GM12878 (cell line): ENCODE measurements at regions not wholly inside any gene's neighbourhood (a gene's known extent, or its start where the extent isn't known, plus 50 kb on each side); places are given as distances from the start of the nearest gene placed in this dataset.

Experiments used
- ATAC-seq: fragments of 200-7000 bp; cut with Tn5 transposase; 3 replicates; pipeline ENCODE4 v1.9.1; 2020; ENCODE audit warnings: mild to moderate bottlenecking, moderate library complexity
- BruUV-seq: library from RNA; stranded (reverse); fragments of 400-500 nt; replicated peaks from 2 replicates; lab custom pipeline; 2021; lab: Mats Ljungman, UMichigan
- CTCF ChIA-PET: fragments of 300-600 bp; sonication (Branson Sonifier 250); formaldehyde crosslinking; extraction: SDS; loops from one replicate; lab custom pipeline; 2021; ENCODE audit warnings: inconsistent platforms; lab: Yijun Ruan, JAX
- POLR2A ChIA-PET: fragments of 350-600 bp; formaldehyde crosslinking; extraction: SDS; loops from one replicate; lab custom pipeline; 2021; ENCODE audit warnings: inconsistent platforms; lab: Charles Lee
- RAD21 ChIA-PET: fragments of 300-600 bp; sonication (Branson Sonifier 250); formaldehyde crosslinking; loops from one replicate; lab custom pipeline; 2023; ENCODE audit warnings: antibody characterized with exemption; ENCODE audit not compliant: unreplicated experiment; lab: Charles Lee
- SMC1A ChIA-PET: fragments of 300-600 bp; sonication (Branson Sonifier 250); formaldehyde crosslinking; loops from one replicate; lab custom pipeline; 2023; ENCODE audit not compliant: unreplicated experiment, uncharacterized antibody; lab: Charles Lee
- DNase-seq: peaks from one replicate; pipeline ENCODE4 v3.0.0-alpha.2; 2011; ENCODE audit warnings: low read depth, low spot score
- FAIRE-seq: peaks from 3 replicates; lab custom pipeline; 2011; peaks lifted over from hg19 to GRCh38; lab: Jason Lieb, UNC
- H2AFZ ChIP-seq: 2 replicates; pipeline ENCODE4 v1.6.0; 2011; ENCODE audit warnings: low read depth, low read length, control low read depth; ENCODE audit not compliant: control insufficient read depth
- H3K27ac ChIP-seq: 2 replicates; pipeline ENCODE4 v1.5.1; 2011; ENCODE audit warnings: control low read depth; ENCODE audit not compliant: control insufficient read depth, insufficient read depth
- H3K27me3 ChIP-seq, 2 experiments: replicated peaks in 1 of 2; 2 replicates each; pipeline versions ENCODE4 v1.6.0 to v1.6.1; 2011; ENCODE audit warnings: low read length in 1 of 2; ENCODE audit not compliant: control insufficient read depth in 2 of 2, insufficient read depth in 2 of 2
- H3K36me3 ChIP-seq, 2 experiments: 2 replicates each; pipeline ENCODE4 v1.5.1; 2011; ENCODE audit warnings: low read length in 1 of 2; ENCODE audit not compliant: control insufficient read depth in 2 of 2, insufficient read depth in 2 of 2
- H3K4me1 ChIP-seq: 2 replicates; pipeline ENCODE4 v1.6.1; 2011; ENCODE audit warnings: mild to moderate bottlenecking, low read length, moderate library complexity, mixed read lengths; ENCODE audit not compliant: control insufficient read depth, insufficient read depth
- H3K4me2 ChIP-seq: 2 replicates; pipeline ENCODE4 v1.6.0; 2011; ENCODE audit warnings: control low read depth; ENCODE audit not compliant: control insufficient read depth, insufficient read depth
- H3K4me3 ChIP-seq: fragments of 200-600 bp; sonication (generic); 2 replicates; pipeline ENCODE4 v1.5.1; 2016
- H3K79me2 ChIP-seq: 2 replicates; pipeline ENCODE4 v1.6.0; 2011; ENCODE audit warnings: low read length; ENCODE audit not compliant: control insufficient read depth, insufficient read depth
- H3K9ac ChIP-seq: 2 replicates; pipeline ENCODE4 v1.8.0; 2011; ENCODE audit warnings: low read length, control low read depth, mixed read lengths; ENCODE audit not compliant: control insufficient read depth, insufficient read depth
- H3K9me3 ChIP-seq: replicated peaks from 3 replicates; pipeline ENCODE4 v1.5.1; 2011; ENCODE audit warnings: mild to moderate bottlenecking, low read length; ENCODE audit not compliant: control insufficient read depth, insufficient read depth
- H4K20me1 ChIP-seq: 2 replicates; pipeline ENCODE4 v1.6.0; 2011; ENCODE audit not compliant: control insufficient read depth, insufficient read depth
- HDAC2 ChIP-seq: fragments of 200-600 bp; sonication (generic); IDR thresholded peaks from 2 replicates; pipeline ENCODE4 v1.6.1; 2017
- MTA3 ChIP-seq: IDR thresholded peaks from 2 replicates; pipeline ENCODE4 v1.6.1; 2012; ENCODE audit warnings: low read length, inconsistent platforms, borderline replicate concordance
- PAX5 ChIP-seq: IDR thresholded peaks from 2 replicates; pipeline ENCODE4 v1.6.1; 2011; ENCODE audit warnings: low read depth, low read length, borderline replicate concordance
- POLR2A ChIP-seq: IDR thresholded peaks from 2 replicates; pipeline ENCODE4 v1.6.1; 2011; ENCODE audit warnings: low read depth, mild to moderate bottlenecking, low read length
- POU2F2 ChIP-seq: IDR thresholded peaks from 3 replicates; pipeline ENCODE4 v1.6.1; 2011; ENCODE audit warnings: low read depth, mild to moderate bottlenecking, low read length, borderline replicate concordance
- RAD51 ChIP-seq: fragments of 450-650 bp; IDR thresholded peaks from 2 replicates; pipeline ENCODE4 v1.6.1; 2016; ENCODE audit warnings: moderate library complexity, mild to moderate bottlenecking, inconsistent platforms
- STAT3 ChIP-seq: IDR thresholded peaks from 2 replicates; pipeline ENCODE4 v1.6.1; 2011; ENCODE audit warnings: low read depth, low read length, improper control_type of control experiment
- ZNF592 ChIP-seq: fragments of 450-650 bp; IDR thresholded peaks from 2 replicates; pipeline ENCODE4 v1.6.1; 2017; ENCODE audit warnings: mild to moderate bottlenecking, moderate library complexity
- ZZZ3 ChIP-seq: IDR thresholded peaks from 2 replicates; pipeline ENCODE4 v1.6.1; 2011; ENCODE audit warnings: low read depth; ENCODE audit not compliant: control insufficient read depth, insufficient read length
- WGBS: methylation state at CpG from one replicate; pipeline ENCODE4 v1.1.6; 2016; ENCODE audit warnings: low lambda C conversion rate; ENCODE audit not compliant: insufficient replicate concordance, insufficient coverage; ENCODE audit errors: missing lambda C conversion rate; 5-methylcytosine and 5-hydroxymethylcytosine counted together
- in situ Hi-C: fragments of 300-500 bp; cut with MboI; formaldehyde crosslinking; loops from 9 replicates; pipeline ENCODE4 v1.14.3; 2018; ENCODE audit warnings: mixed read lengths
- intact Hi-C: fragments of 100-400 bp; cut with micrococcal nuclease; formaldehyde crosslinking; loops from one replicate; pipeline ENCODE4 v1.14.2; 2022; ENCODE audit not compliant: unreplicated experiment
- TF ChIP-seq, protein P1 (sequence below): fragments of 450-650 bp; IDR thresholded peaks from 2 replicates; pipeline ENCODE4 v1.6.1; 2014; ENCODE audit warnings: mild to moderate bottlenecking
- TF ChIP-seq, protein P2 (sequence below): fragments of 450-650 bp; formaldehyde crosslinking; IDR thresholded peaks from 2 replicates; pipeline ENCODE4 v1.5.0; 2022; ENCODE audit warnings: mild to moderate bottlenecking, missing genetic modification characterization
- TF ChIP-seq, protein P3 (sequence below): fragments of 450-650 bp; IDR thresholded peaks from 2 replicates; pipeline ENCODE4 v1.6.1; 2017; ENCODE audit warnings: mild to moderate bottlenecking
- TF ChIP-seq, protein P4 (sequence below): fragments of 450-650 bp; conservative IDR thresholded peaks from 2 replicates; pipeline ENCODE4 v1.6.1; 2017; ENCODE audit warnings: mild to moderate bottlenecking, moderate library complexity

GRCh38 chr4:144861471-144861870, 215.5 kb downstream of the HHIP start:
- ATAC-seq (no peak), FAIRE-seq (no peak), DNase-seq (no peak)
- CTCF ChIA-PET = interaction anchor here (0.9 kb wide), 1 partner anchor 29 kb away, joined by 3 read pairs; no protein-coding TSS in a partner anchor
- RAD21 ChIA-PET = no interaction called here
- Histone ChIP-seq H3K9me3 (no peaks in the 10 kb centered on the region; the same call in 2 of the 3 replicates), H2AFZ (no peak overlapping the region), H3K79me2 (no peaks in the 10 kb centered on the region), H3K4me1 (no peaks in the 10 kb centered on the region), H4K20me1 (no peaks in the 10 kb centered on the region), H3K9ac (no peak overlapping the region), H3K27ac (no peak overlapping the region), H3K27me3 (no peaks in the 10 kb centered on the region), H3K36me3 (no peaks in the 10 kb centered on the region), H3K4me2 (no peak overlapping the region), H3K4me3 (no peak overlapping the region)
- intact Hi-C loops (no loop called here), in situ Hi-C loops (no loop called here)
- BruUV-seq = no TSS peak
- POLR2A ChIA-PET = no interaction called here
- 42% methylated on average over 11 of the region's 11 CpGs for WGBS
- SMC1A ChIA-PET = interaction anchor here (1.0 to 2.0 kb wide), 4 partner anchors 13 to 93 kb away, joined by 3 to 6 read pairs (median 3); no protein-coding TSS in a partner anchor
- TF ChIP-seq, protein P1, sequence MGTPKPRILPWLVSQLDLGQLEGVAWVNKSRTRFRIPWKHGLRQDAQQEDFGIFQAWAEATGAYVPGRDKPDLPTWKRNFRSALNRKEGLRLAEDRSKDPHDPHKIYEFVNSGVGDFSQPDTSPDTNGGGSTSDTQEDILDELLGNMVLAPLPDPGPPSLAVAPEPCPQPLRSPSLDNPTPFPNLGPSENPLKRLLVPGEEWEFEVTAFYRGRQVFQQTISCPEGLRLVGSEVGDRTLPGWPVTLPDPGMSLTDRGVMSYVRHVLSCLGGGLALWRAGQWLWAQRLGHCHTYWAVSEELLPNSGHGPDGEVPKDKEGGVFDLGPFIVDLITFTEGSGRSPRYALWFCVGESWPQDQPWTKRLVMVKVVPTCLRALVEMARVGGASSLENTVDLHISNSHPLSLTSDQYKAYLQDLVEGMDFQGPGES = no peak
- TF ChIP-seq HDAC2 (no peak), PAX5 (no peak), ZNF592 (no peak), STAT3 (no peak), POU2F2 (no peak), ZZZ3 (no peak), RAD51 (no peak), POLR2A (no peak), MTA3 (no peak)
- TF ChIP-seq, protein P2, sequence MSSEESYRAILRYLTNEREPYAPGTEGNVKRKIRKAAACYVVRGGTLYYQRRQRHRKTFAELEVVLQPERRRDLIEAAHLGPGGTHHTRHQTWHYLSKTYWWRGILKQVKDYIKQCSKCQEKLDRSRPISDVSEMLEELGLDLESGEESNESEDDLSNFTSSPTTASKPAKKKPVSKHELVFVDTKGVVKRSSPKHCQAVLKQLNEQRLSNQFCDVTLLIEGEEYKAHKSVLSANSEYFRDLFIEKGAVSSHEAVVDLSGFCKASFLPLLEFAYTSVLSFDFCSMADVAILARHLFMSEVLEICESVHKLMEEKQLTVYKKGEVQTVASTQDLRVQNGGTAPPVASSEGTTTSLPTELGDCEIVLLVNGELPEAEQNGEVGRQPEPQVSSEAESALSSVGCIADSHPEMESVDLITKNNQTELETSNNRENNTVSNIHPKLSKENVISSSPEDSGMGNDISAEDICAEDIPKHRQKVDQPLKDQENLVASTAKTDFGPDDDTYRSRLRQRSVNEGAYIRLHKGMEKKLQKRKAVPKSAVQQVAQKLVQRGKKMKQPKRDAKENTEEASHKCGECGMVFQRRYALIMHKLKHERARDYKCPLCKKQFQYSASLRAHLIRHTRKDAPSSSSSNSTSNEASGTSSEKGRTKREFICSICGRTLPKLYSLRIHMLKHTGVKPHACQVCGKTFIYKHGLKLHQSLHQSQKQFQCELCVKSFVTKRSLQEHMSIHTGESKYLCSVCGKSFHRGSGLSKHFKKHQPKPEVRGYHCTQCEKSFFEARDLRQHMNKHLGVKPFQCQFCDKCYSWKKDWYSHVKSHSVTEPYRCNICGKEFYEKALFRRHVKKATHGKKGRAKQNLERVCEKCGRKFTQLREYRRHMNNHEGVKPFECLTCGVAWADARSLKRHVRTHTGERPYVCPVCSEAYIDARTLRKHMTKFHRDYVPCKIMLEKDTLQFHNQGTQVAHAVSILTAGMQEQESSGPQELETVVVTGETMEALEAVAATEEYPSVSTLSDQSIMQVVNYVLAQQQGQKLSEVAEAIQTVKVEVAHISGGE (CRISPR knock-in tag) = no peak
- TF ChIP-seq, protein P3, sequence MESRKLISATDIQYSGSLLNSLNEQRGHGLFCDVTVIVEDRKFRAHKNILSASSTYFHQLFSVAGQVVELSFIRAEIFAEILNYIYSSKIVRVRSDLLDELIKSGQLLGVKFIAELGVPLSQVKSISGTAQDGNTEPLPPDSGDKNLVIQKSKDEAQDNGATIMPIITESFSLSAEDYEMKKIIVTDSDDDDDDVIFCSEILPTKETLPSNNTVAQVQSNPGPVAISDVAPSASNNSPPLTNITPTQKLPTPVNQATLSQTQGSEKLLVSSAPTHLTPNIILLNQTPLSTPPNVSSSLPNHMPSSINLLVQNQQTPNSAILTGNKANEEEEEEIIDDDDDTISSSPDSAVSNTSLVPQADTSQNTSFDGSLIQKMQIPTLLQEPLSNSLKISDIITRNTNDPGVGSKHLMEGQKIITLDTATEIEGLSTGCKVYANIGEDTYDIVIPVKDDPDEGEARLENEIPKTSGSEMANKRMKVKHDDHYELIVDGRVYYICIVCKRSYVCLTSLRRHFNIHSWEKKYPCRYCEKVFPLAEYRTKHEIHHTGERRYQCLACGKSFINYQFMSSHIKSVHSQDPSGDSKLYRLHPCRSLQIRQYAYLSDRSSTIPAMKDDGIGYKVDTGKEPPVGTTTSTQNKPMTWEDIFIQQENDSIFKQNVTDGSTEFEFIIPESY = no peak
- TF ChIP-seq, protein P4, sequence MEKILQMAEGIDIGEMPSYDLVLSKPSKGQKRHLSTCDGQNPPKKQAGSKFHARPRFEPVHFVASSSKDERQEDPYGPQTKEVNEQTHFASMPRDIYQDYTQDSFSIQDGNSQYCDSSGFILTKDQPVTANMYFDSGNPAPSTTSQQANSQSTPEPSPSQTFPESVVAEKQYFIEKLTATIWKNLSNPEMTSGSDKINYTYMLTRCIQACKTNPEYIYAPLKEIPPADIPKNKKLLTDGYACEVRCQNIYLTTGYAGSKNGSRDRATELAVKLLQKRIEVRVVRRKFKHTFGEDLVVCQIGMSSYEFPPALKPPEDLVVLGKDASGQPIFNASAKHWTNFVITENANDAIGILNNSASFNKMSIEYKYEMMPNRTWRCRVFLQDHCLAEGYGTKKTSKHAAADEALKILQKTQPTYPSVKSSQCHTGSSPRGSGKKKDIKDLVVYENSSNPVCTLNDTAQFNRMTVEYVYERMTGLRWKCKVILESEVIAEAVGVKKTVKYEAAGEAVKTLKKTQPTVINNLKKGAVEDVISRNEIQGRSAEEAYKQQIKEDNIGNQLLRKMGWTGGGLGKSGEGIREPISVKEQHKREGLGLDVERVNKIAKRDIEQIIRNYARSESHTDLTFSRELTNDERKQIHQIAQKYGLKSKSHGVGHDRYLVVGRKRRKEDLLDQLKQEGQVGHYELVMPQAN = no peak
